COLO668 (cell line): ENCODE measurements at regions not wholly inside any gene's neighbourhood (a gene's known extent, or its start where the extent isn't known, plus 50 kb on each side); places are given as distances from the start of the nearest gene placed in this dataset.

Experiments used
- DNase-seq: peaks from one replicate; lab custom pipeline; 2025; ENCODE audit not compliant: unreplicated experiment; lab: John Stamatoyannopoulos, UW

GRCh38 chr6:41450581-41450980 lies 95.6 kb upstream of the FOXP4 start:
- no peak for DNase-seq

- DNase-seq: peak; percentile 7
These were observed 95.1 kb upstream of the FOXP4 start for GRCh38 chr6:41451039-41451438.

DNA sequence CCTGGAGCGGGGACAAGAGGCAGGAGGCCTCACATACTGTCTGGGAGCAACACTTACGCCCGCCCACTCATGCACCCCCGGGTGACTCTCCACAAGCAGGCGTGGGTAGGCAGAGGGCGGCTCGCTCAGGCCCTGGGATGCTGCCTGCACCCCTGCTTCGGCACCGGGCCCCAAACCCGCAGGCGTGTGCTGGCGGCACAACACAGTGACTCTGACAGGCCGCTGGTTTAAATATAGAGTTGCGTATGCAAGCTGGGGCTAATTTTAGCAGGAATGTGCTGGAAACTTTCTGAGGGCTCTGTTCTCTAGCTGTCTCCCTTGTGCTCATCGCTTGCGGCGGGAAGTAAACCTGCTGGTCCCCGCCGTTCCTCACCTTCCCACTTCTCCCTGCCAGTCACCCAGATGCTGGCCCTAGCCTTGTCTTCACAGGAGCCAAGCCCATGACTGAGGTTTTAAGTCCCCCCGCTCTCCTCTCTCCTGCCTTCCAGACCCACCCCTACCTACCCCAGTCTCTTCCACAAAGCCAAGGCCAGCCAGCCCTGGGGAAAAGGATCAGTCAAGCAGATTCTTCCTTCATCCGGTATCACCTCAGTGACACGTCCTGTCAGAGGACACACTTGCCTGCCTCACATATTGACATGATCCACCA lies 94.5 kb upstream of the FOXP4 start:
- DNase-seq: no peak

- no peak for DNase-seq
These were observed 93.4 kb upstream of the FOXP4 start for GRCh38 chr6:41452763-41453162.

GRCh38 chr6:41453244-41453643 lies 92.9 kb upstream of the FOXP4 start:
- DNase-seq: no peak

DNA sequence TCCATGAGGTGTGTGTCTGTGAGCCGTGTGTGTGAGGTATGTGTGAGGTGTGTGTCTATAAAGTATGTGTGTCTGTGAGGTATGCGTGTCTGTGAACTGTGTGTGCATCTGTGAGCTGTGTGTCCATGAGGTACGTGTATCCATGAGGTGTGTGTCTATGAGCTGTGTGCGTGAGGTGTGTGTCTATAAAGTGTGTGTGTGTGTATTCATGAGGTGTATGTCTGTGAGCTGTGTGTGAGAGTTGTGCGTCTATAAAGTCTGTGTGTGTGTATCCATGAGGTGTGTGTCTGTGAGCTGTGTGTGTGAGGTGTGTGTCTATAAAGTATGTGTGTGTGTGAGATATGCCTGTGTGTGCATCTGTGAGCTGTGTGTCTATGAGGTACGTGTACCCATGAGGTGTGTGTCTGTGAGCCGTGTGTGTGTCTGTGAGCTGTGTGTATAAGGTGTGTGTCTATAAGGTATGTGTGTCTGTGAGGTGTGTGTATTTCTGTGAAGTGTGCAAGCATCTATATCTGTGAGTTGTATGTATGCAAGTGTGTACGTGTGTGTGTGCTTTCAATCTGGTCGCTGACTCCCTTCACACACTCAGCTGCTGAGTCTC lies 91.9 kb upstream of the FOXP4 start:
- DNase-seq: no peak

- DNase-seq: no peak
These were observed 90.8 kb upstream of the FOXP4 start for GRCh38 chr6:41455410-41455809.

DNA sequence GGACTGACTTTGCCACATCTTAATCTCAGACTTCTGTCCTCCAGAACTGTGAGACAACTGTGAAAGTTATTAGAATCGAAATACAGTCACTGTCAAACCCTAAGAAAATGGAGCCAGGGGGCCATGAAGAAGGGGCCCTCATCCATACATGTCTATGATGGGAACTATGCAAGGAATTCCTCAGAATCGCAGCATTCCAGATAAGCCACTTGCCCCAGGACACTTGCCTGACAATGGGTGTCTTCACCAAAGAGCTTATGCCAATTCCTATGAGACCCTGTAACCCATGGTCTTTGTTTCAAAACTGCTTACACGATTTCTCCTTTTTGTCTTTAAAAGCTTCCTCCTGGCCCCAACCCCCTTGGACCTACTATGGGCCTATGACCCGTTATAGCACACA lies 90.4 kb upstream of the FOXP4 start:
- no peak for DNase-seq

DNA sequence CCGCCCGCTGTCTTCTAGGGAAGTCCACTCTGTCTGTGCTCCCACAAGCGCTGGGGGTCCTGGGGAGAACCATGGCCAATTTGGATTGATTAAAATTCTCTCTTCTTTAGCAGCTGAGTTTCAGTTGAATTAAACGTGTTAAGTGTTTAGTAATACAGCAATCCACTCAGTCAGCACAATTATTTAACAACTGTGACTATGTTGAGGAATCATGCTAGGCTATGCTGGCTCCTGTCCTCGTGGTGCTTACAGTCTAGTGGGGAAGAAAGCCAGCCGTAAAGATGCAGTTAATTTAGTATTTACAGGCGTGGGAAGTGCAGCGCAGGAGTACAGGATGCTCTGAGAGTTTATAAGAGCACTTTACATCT lies 88.9 kb upstream of the FOXP4 start:
- no peak for DNase-seq

DNA sequence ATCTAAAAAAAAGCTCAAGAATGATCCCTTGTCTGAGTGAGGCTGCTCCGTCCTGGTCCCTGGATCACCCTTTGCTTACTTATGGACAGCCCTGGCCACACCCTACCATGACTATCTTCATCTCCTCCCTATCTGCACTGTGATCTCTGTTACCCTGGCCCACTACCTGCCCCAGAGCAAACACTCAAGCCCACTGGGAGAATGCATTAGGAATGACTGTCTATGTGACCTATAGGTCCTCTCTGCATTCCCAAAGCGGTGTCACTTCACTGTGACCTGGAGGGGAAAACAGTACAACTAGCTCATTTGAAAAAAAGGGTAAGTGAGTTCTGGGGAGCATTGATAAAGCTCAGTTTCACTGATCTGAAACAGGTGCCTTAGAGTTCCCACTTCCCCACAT lies 86.4 kb upstream of the FOXP4 start:
- DNase-seq: no peak

DNA sequence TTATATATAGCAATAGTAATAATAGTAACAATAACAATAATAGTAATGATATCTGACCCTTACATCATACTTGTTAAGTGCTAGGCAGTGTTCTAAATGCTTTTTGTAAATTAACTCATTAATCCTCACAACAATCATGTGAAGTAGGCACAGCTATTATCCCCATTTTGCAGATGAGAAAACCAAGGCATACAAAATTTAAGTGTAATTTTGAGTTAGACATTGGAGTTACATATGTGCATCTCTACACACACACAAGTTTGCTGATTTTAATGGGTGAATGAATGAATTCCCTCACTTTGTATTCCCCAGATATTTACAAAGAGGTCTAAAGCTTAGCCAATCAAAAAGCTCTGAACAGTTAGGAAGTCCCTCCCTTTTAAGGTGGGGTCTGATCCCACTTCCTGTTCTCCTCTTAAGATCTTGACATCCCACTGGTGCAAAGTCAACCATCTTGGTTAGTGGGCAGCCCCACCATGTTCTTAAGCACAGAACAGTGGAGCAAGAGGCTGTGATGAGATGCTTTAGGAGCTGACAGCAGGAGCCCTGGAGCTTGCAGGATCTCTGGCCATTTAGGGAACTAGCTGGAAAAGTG lies 85.3 kb upstream of the FOXP4 start:
- no peak for DNase-seq

DNA sequence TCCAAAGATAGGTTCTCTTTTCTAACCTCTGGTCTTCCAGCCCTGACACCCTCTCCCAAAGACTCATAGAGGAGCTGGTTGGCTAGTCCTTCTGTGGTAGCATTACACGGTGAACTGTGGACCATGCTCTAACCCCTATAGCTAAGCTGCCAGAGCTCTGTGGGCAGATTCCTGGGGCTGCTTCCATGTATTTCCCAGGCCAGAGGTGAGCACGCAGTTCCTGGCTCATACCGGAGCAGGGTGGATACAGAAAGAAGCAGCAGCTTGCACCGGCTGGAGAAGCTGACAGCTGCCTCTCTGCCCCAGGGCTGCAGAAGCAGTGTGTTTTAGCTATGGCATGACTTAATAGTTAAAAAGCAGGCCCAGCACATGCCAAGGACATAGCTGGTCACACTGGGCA lies 84.1 kb upstream of the FOXP4 start:
- DNase-seq: no peak

DNA sequence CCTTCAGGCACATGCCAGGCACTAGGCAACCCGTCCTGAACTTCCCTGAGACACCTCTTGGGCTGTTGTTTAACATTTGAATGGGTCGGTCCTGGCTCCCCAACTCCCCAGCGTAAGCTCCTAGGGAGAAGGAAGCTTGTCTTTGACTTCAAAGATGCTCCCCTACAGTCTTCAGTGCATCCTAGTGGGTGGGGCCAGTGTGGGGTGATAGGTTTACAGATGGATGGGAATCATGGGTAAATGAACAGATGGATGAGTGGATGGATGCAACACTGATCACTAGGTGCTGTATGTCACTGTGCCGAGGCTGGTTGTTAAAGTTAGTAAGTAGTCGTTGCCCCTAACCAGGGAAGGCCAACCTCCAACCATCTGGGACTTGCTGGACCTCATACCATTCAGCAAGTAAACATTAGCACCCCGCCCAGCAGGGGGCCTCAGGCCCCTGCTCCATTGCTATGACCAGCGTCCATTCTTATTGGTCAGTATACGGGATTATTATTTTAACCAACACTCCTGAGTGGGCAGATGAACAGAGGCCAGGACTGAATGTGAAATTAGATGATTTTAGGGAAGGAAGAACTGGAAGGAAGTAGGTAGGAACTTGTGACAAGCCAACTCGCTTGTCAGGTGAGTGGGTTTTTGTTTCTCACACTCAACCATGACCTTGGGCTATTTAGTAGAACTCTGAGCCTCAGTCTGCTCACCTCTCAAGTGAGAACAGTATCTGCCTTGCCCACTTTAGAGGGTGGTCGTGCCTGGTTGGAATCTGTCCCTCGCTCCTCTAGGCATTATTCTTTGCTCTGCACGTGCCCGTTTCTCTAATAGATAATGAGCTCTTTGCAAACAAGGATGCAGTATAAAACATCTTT lies 82.9 kb upstream of the FOXP4 start:
- peak; percentile 39 for DNase-seq

DNA sequence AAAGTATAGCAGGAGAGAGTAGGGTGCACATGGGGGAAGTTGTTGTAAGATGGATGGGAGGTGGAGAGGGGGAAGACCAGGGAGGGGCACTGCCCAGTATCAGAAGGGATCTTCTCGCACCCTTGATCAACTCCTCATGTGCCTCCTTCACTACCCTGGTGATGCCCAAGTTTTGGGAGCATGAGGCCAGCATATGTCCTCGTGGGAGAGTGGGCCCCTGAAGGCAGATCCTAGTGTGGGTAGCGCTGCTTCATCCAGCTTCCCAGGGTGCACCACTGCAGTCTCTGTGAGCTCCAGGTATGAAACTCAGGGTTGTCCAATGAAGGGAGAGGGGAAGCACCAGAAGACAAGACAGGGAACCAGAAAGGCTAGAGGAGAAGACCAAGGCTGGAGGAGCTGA lies 82.2 kb upstream of the FOXP4 start:
- no peak for DNase-seq

GRCh38 chr6:41464481-41464880 lies 81.7 kb upstream of the FOXP4 start:
- no peak for DNase-seq

DNA sequence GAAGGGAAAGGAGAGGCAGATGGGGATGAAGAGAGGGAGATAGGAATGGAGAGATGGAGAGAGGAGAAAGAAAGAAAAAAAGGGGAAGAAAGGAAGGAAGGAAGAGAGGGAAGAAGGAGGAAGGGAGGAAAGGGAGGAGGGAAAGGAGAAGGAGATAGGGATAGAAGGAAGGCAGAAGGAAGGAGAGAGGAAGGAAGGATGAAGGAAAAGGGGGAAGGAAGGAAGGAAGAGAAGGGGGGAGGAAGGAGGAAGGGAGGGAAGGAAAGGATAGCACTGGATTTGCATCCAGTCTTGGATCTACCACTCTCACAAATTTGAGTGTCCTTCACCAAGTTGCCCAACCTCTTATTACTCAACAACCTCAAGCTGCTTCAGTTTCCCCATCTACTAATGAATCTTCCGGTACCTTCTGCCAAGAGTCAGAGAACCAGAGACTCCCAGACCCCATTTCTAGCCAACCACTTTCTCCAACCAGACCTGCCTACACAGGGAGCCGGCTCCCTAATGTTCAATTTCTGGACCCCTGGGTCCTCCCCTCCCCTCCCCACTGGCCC lies 79.7 kb upstream of the FOXP4 start:
- DNase-seq: no peak

GRCh38 chr6:41467061-41467460 lies 79.1 kb upstream of the FOXP4 start:
- no peak for DNase-seq

DNA sequence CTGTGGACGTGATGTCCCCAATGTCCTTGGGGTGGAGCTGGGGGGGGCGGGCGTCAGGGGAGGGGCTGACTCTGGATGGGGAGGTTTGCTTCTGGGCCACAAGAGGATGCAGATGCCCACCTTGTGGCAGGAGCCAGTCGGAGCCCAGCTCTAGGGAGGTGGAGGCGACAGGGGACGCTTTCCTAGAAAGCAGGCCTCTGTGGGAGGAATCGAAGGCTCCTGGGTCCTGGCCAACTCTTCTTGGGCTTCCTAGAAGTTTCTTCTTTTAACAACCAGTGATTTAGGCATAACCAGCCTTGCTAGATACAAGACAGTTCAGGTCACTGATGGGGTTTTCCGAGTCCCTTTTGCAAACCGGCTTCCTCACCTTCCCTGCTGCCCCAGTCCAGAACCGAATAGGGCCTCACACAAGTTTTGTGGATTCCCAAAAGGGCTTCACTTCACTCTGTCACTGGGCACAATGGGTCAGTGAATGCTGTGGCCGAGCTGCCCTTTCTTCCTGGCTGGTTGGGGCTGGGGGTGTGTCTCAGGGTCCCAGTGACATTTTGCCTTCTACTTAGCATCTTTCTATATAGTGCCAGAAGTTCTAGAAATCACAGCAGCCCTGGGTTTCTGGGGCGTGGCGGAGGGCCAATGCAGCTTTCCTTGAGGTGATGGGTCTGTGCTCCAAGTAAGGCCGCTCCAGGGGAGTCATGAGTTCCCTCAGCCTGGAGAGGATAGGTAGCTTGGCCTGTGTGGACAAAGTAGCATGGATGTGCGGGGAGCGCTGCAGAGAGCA lies 78.4 kb upstream of the FOXP4 start:
- no peak for DNase-seq

DNA sequence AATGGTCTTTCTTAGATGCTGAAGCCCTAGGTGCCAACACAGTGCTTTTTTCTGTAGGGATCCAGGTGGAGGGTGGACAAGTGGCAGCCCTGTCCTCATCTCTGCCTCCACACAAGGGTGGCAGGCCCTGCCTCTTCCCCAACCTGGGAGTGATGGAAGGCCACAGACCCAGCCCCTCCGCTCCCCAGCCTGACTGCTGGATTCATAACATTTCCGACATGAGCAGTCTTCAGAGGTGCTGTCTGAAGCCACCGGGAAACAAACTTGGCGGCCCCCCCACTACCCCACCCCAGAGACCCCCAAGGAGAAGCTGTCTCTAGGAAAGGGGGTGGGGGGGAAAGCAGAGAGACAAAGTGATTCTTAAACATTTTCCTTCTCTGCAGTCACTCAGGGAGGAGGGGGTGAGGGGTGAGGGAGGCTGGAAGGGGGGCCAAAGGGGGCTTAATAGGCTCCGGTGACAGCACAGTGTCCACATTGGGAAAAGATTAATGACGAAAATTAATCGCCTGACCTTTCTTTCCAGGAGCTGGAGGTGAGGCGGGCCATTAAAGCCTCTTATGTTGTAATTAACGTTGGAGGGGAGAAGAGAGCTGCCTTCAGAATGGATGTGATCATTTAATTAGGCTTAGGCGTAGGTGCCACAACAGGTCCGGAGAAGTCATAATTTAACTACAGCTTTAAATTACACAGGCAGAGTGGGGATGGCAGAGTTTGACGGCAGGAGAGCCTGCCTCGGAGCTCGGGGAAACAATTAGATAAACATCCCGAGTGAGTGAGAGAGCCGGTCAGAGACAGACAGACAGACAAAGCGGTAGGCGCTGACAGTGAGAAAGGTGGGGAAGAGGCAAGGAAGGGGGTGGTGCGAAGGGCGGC lies 76.8 kb upstream of the FOXP4 start:
- DNase-seq: no peak

GRCh38 chr6:41470029-41470330 lies 76.2 kb upstream of the FOXP4 start:
- DNase-seq: no peak
